Activated naive CD8-positive, alpha-beta T cell treated with anti-CD3 and anti-CD28 coated beads for 36 hours (primary cell): ENCODE measurements at regions not wholly inside any gene's neighbourhood (a gene's known extent, or its start where the extent isn't known, plus 50 kb on each side); places are given as distances from the start of the nearest gene placed in this dataset.

ENCODE experiments used
- DNase-seq: peaks from one replicate; pipeline ENCODE4 v3.0.0; 2021
- H3K27ac Mint-ChIP-seq: one replicate; pipeline ENCODE4 v1.8.0; 2022; ENCODE audit warnings: mild to moderate bottlenecking, moderate library complexity, mixed read lengths
- H3K27me3 Mint-ChIP-seq: one replicate; pipeline ENCODE4 v1.8.0; 2022; ENCODE audit warnings: mild to moderate bottlenecking, mixed read lengths
- H3K36me3 Mint-ChIP-seq: one replicate; pipeline ENCODE4 v1.8.0; 2021; ENCODE audit warnings: mild to moderate bottlenecking, mixed read lengths
- H3K4me1 Mint-ChIP-seq: one replicate; pipeline ENCODE4 v1.8.0; 2021; ENCODE audit warnings: mixed read lengths
- H3K4me3 Mint-ChIP-seq: one replicate; pipeline ENCODE4 v1.8.0; 2022; ENCODE audit warnings: mild to moderate bottlenecking, moderate library complexity, mixed read lengths
- H3K9me3 Mint-ChIP-seq: one replicate; pipeline ENCODE4 v1.8.0; 2022; ENCODE audit warnings: mixed read lengths

DNA sequence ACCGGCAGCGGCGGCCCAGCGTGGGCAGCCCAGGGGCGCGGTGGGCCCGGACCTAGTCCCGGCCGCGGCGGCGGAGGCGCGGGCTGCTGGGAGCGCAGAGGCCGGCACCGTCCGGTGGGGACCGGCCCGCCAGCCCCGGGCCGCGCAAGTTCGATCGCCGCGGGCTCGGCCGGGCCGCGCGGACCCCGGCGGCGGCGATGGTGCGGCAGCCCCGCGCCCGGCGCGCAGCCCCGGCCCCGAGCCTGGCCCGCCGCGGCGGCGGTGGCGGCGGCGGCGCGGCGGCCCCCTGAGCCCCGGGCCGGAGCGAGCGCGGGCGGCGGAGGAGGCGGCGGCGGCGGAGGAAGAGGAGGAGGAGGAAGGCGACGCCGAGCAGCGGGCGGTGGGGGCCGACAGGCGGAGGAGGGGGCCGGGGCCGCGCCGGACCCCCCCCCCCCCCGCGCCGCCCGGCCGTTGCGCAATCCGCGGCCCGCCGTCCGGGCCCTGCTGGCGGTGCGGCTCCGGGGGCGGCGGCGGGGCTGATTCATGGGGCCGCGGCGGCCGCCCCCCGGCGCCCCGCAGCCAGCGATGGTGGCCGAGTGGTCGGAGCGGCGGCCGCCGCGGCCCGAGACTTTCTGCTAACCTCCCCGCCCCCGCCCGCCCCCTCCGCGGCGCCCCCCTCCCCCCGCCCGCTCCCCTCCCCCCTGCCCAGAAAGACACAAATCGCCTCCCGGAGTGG, 1251.9 kb downstream of the BRD1 start:
- H3K36me3 Mint-ChIP-seq: no peaks in the 10 kb centered on the region
- H3K27me3 Mint-ChIP-seq: peaks cover 33% of the 10 kb centered on the region
- no peak overlapping the region for H3K4me3 Mint-ChIP-seq
- no peak for DNase-seq
- no peak overlapping the region for H3K27ac Mint-ChIP-seq
- H3K4me1 Mint-ChIP-seq: no peaks in the 10 kb centered on the region
- peaks cover 10% of the 10 kb centered on the region for H3K9me3 Mint-ChIP-seq

GRCh38 chr22:48574776-48575617, 1252.7 kb downstream of the BRD1 start:
- Mint-ChIP-seq H3K4me1 (no peaks in the 10 kb centered on the region), H3K27ac (no peak overlapping the region), H3K9me3 (peaks cover 17% of the 10 kb centered on the region), H3K36me3 (peaks cover under 1% of the 10 kb centered on the region), H3K27me3 (peaks cover 33% of the 10 kb centered on the region), H3K4me3 (no peak overlapping the region)
- DNase-seq: peak; percentile 70

- Mint-ChIP-seq H3K4me1 (no peaks in the 10 kb centered on the region), H3K4me3 (no peak overlapping the region), H3K27ac (no peak overlapping the region), H3K27me3 (peaks cover 33% of the 10 kb centered on the region), H3K9me3 (peaks cover 19% of the 10 kb centered on the region), H3K36me3 (peaks cover 2% of the 10 kb centered on the region)
- no peak for DNase-seq
Measured at GRCh38 chr22:48573766-48574165, 1253.9 kb downstream of the BRD1 start.

DNA sequence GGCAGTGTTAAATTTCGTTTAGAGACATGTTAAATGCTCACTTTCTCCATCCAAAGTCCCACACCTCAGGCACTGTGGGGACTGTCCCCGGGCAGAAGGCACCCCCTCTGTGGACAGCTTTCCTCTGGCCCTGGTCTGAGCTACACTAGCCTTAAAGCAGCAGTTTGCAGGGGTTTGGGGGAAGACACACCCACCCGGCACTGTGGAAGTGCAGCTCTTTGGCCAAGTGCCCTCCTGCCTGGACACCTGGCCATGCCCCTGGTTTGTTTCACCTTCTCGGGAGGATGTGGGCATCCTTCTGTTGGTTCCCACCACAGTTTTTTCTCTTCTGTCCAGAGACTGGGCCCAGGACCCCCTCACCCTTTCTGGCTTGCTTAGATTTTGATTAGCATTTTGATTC, 1254.7 kb downstream of the BRD1 start:
- no peak for DNase-seq
- no peak overlapping the region for H3K4me3 Mint-ChIP-seq
- H3K9me3 Mint-ChIP-seq: peaks cover 19% of the 10 kb centered on the region
- peaks cover 2% of the 10 kb centered on the region for H3K36me3 Mint-ChIP-seq
- H3K4me1 Mint-ChIP-seq: no peaks in the 10 kb centered on the region
- no peak overlapping the region for H3K27ac Mint-ChIP-seq
- peaks cover 31% of the 10 kb centered on the region for H3K27me3 Mint-ChIP-seq

DNA sequence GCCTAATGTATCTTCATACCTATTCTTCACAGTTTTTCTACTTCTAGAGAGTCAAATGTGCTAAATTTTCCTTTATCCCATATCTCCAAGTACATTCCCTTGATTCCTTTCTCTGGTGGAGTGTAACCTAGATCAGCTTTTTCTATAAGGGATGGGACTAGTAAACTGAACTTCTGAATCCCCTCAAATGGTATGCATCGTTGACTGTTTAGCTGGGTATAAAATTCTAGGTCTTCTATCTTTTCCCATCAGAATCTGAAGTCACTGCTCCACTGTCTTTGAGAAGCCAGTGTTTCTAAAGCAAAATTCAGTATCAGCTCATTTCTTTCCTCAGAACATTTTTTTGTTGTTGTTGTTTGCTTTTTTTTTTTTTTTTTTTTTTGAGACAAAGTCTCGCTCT, 1256.8 kb downstream of the BRD1 start:
- Mint-ChIP-seq H3K27ac (no peak overlapping the region), H3K4me3 (no peak overlapping the region), H3K9me3 (peaks cover 19% of the 10 kb centered on the region), H3K27me3 (peaks cover 37% of the 10 kb centered on the region), H3K36me3 (peaks cover 2% of the 10 kb centered on the region), H3K4me1 (peaks cover 3% of the 10 kb centered on the region)
- no peak for DNase-seq

- Mint-ChIP-seq H3K36me3 (peaks cover 2% of the 10 kb centered on the region), H3K27me3 (peaks cover 34% of the 10 kb centered on the region), H3K27ac (no peak overlapping the region), H3K4me3 (no peak overlapping the region), H3K9me3 (peaks cover 19% of the 10 kb centered on the region), H3K4me1 (peaks cover 3% of the 10 kb centered on the region)
- no peak for DNase-seq
Measured at GRCh38 chr22:48569476-48570233, 1258.0 kb downstream of the BRD1 start.

- H3K36me3 Mint-ChIP-seq: peaks cover 2% of the 10 kb centered on the region
- H3K27me3 Mint-ChIP-seq: peaks cover 25% of the 10 kb centered on the region
- H3K4me3 Mint-ChIP-seq: no peak overlapping the region
- H3K9me3 Mint-ChIP-seq: peaks cover 19% of the 10 kb centered on the region
- DNase-seq: no peak
- peaks cover 3% of the 10 kb centered on the region for H3K4me1 Mint-ChIP-seq
- H3K27ac Mint-ChIP-seq: no peak overlapping the region
Measured at GRCh38 chr22:48568736-48569330, 1258.8 kb downstream of the BRD1 start.

DNA sequence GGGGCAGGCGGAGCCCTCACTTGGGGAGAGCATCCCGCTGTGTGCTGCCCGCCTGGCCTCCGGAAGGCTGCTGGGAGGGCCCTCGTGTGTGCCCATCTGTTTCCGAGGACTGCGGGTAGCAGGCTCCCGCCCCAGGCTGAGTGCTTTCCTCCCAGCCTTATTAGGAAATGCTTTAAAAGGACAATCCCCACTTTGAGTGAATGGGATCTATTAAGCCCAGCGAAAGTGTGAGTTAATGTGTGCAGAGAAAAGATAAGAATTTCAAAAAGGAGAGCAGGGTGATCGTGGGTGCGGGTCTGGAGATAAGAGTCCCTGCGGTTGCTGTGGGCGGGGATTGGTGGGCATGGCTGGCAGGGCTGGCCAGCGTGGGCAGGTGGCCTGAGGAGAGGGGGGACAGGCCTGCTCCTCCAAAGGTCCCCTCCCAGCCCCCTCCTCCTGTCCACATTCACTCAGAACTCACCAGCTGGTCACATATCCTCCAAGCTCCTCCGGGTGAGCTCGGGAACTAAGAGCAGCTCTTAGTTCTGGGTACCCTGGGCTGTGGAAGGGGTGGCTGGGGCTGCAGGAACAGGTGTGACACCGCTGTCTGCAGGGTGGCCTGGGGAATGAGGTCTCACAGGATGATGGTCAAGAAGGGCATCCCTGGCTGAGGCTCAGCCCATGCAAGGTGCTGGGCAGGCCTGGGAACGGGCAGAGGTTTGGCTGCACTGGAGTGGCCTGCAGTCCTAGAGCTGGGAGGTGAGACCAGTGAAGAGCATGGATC, 1260.3 kb downstream of the BRD1 start:
- Mint-ChIP-seq H3K9me3 (peaks cover 19% of the 10 kb centered on the region), H3K36me3 (peaks cover 2% of the 10 kb centered on the region), H3K4me3 (no peak overlapping the region), H3K27ac (no peak overlapping the region), H3K27me3 (peaks cover 20% of the 10 kb centered on the region), H3K4me1 (peaks cover 3% of the 10 kb centered on the region)
- no peak for DNase-seq

GRCh38 chr22:48566741-48567140, 1260.9 kb downstream of the BRD1 start:
- Mint-ChIP-seq H3K36me3 (peaks cover 2% of the 10 kb centered on the region), H3K9me3 (peaks cover 14% of the 10 kb centered on the region)

DNA sequence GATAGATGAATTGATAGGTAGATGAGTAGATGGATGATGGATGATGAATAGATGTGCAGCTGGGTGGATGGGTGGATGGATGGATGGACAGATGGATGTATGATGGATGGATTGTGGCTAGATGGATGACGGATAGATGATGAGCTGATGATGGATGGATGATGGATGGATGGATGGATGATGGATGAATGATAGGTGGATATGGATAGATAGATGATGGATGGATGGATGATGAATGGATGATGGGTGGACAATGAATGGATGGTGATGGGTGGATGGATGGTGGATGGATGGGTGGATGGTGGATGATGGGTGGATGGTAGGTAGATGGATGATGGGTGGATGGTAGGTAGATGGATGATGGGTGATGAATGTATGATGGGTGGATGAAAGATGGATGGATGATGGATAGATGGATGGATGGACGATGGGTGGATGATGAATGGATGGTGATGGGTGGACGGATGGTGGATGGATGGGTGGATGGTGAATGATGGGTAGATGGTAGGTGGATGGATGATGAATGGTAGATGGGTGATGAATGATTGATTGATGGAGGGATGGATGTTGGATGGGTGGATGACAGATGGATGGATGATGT, 1261.7 kb downstream of the BRD1 start:
- Mint-ChIP-seq H3K27ac (no peak overlapping the region), H3K4me1 (peaks cover 3% of the 10 kb centered on the region), H3K9me3 (peaks cover 10% of the 10 kb centered on the region), H3K36me3 (peaks cover 2% of the 10 kb centered on the region), H3K27me3 (peaks cover 16% of the 10 kb centered on the region), H3K4me3 (no peak overlapping the region)
- DNase-seq: no peak

More at GRCh38 chr22:48566741-48567140, 1260.9 kb downstream of the BRD1 start:
- no peak for DNase-seq
- Mint-ChIP-seq H3K27me3 (peaks cover 19% of the 10 kb centered on the region), H3K4me3 (no peak overlapping the region), H3K4me1 (peaks cover 3% of the 10 kb centered on the region), H3K27ac (no peak overlapping the region)

DNA sequence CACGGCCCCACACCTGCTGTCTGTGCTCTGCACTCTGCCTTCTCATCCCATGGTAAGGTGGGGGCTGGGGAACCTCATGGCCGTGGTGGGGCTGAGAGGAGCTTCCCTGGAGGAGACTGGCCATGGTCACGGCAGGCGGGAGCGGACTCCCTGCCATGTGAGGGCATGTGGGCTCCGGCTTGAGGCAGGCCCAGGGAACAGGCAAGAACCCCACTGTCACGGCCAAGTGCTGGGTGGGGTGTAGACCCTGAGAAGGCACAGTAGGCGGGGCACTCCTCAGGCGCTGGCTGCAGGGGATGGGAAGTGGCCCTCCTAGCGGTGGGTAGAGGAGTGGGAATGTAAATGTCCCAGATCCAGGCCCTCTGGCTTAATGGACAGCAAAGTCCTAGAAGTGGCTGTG, 1262.7 kb downstream of the BRD1 start:
- no peak for DNase-seq
- H3K36me3 Mint-ChIP-seq: peaks cover 2% of the 10 kb centered on the region
- H3K9me3 Mint-ChIP-seq: peaks cover 2% of the 10 kb centered on the region
- no peak overlapping the region for H3K4me3 Mint-ChIP-seq
- no peak overlapping the region for H3K27ac Mint-ChIP-seq
- H3K4me1 Mint-ChIP-seq: peaks cover 3% of the 10 kb centered on the region
- H3K27me3 Mint-ChIP-seq: peaks cover 16% of the 10 kb centered on the region

- H3K4me1 Mint-ChIP-seq: peaks cover 3% of the 10 kb centered on the region
- DNase-seq: no peak
- peaks cover 16% of the 10 kb centered on the region for H3K27me3 Mint-ChIP-seq
- no peak overlapping the region for H3K4me3 Mint-ChIP-seq
- H3K27ac Mint-ChIP-seq: no peak overlapping the region
- H3K9me3 Mint-ChIP-seq: no peaks in the 10 kb centered on the region
- no peaks in the 10 kb centered on the region for H3K36me3 Mint-ChIP-seq
Measured at GRCh38 chr22:48563966-48564330, 1263.7 kb downstream of the BRD1 start.

- Mint-ChIP-seq H3K27ac (no peak overlapping the region), H3K27me3 (peaks cover 15% of the 10 kb centered on the region), H3K36me3 (no peaks in the 10 kb centered on the region), H3K4me3 (no peak overlapping the region), H3K9me3 (no peaks in the 10 kb centered on the region), H3K4me1 (peaks cover 3% of the 10 kb centered on the region)
- no peak for DNase-seq
Measured at GRCh38 chr22:48563118-48563965, 1264.3 kb downstream of the BRD1 start.
